ENCODE measurements at regions not wholly inside any gene's neighbourhood (a gene's known extent, or its start where the extent isn't known, plus 50 kb on each side); places are given as distances from the start of the nearest gene placed in this dataset.

- TF ChIP-seq CTCF (IDR thresholded peaks at IDR 0.05) (no peak), EZH2 (IDR thresholded peaks at IDR 0.05; ENCODE audit: borderline replicate concordance, insufficient read depth, low read depth, low read length, poor library complexity, severe bottlenecking) (no peak)
Observed at GRCh38 chr18:43686709-43687108, 409.4 kb upstream of the SYT4 start.

Measured in B cell (primary cell).